ENCODE measurements at regions not wholly inside any gene's neighbourhood (a gene's known extent, or its start where the extent isn't known, plus 50 kb on each side); places are given as distances from the start of the nearest gene placed in this dataset.

- H3K18ac ChIP-seq (ENCODE audit: low read length) = no peak overlapping the region
- H3K4me3 ChIP-seq (ENCODE audit: low read length in 2 of 2) = no peak overlapping the region
These were observed 73.8 kb upstream of the HTATIP2 start for GRCh38 chr11:20289732-20290131.

GRCh38 chr11:20283475-20283874, 80.0 kb upstream of the HTATIP2 start:
- H3K9ac ChIP-seq (ENCODE audit: low read depth, low read length, poor library complexity) = no peak overlapping the region
- H3K18ac ChIP-seq (ENCODE audit: low read length) = no peak overlapping the region
- no peak overlapping the region for H2BK120ac ChIP-seq (ENCODE audit: low read depth, low read length)
- H2BK15ac ChIP-seq (ENCODE audit: low read length) = no peak overlapping the region
- no peak overlapping the region for H3K4ac ChIP-seq (ENCODE audit: low read length)
- H3K23ac ChIP-seq (ENCODE audit: low read depth, low read length, poor library complexity) = no peak overlapping the region
- no peak overlapping the region for H3K14ac ChIP-seq (ENCODE audit: low read length)
- DNase-seq (ENCODE audit: low spot score) = no peak
- WGBS, 2 donors (ENCODE audit: extremely low coverage in 2 of 2, insufficient read length in 2 of 2, insufficient replicate concordance in 1 of 2) = no CpG with 5 or more reads among the region's 1 CpG
- H2AFZ ChIP-seq (ENCODE audit: low read length) = no peak overlapping the region
- H3K79me1 ChIP-seq (ENCODE audit: low read depth, low read length) = no peaks in the 10 kb centered on the region
- no peak overlapping the region for H4K8ac ChIP-seq (ENCODE audit: low read depth, low read length)
- H3K36me3 ChIP-seq (replicated peaks in 1 of 2; ENCODE audit: control insufficient read depth in 2 of 2, insufficient read depth in 2 of 2, low read length in 2 of 2) = no peaks in the 10 kb centered on the region
- no peak overlapping the region for H4K91ac ChIP-seq (ENCODE audit: low read depth, low read length, poor library complexity)
- H2BK12ac ChIP-seq (ENCODE audit: low read length) = no peak overlapping the region
- peaks cover 0 to under 1% of the 10 kb centered on the region in 2 donors for H3K4me1 ChIP-seq (ENCODE audit: control insufficient read depth in 2 of 2, insufficient read depth in 1 of 2, low read depth in 1 of 2, low read length in 2 of 2)
- H3K27me3 ChIP-seq (ENCODE audit: control insufficient read depth in 3 of 3, insufficient read depth in 3 of 3, low read depth in 1 of 3, low read length in 3 of 3) = peaks cover 0 to 75% (median 0%) of the 10 kb centered on the region in 3 experiments
- no peak overlapping the region for H2BK5ac ChIP-seq (ENCODE audit: low read length)
- H3K27ac ChIP-seq (replicated peaks; ENCODE audit: low read length) = no peak overlapping the region
- H3K4me2 ChIP-seq (ENCODE audit: insufficient read depth, low read length, poor library complexity, severe bottlenecking) = no peak overlapping the region
- H3K9me3 ChIP-seq (replicated peaks in 1 of 2; ENCODE audit: control insufficient read depth in 2 of 2, insufficient read depth in 1 of 2, low read depth in 1 of 2, low read length in 2 of 2) = peaks cover 0 to 4% of the 10 kb centered on the region in 2 donors
- H3K4me3 ChIP-seq (ENCODE audit: low read length in 2 of 2) = no peak overlapping the region
- no peak overlapping the region for H2AK5ac ChIP-seq (ENCODE audit: low read depth, low read length)

More at GRCh38 chr11:20289732-20290131, 73.8 kb upstream of the HTATIP2 start:
- no peak overlapping the region for H3K9ac ChIP-seq (ENCODE audit: low read depth, low read length, poor library complexity)
- no peak overlapping the region for H3K14ac ChIP-seq (ENCODE audit: low read length)
- H3K36me3 ChIP-seq (replicated peaks in 1 of 2; ENCODE audit: control insufficient read depth in 2 of 2, insufficient read depth in 2 of 2, low read length in 2 of 2) = no peaks in the 10 kb centered on the region
- no peak for DNase-seq (ENCODE audit: low spot score)
- no peak overlapping the region for H2BK5ac ChIP-seq (ENCODE audit: low read length)
- no peak overlapping the region for H2BK120ac ChIP-seq (ENCODE audit: low read depth, low read length)
- H3K4me1 ChIP-seq (ENCODE audit: control insufficient read depth in 2 of 2, insufficient read depth in 1 of 2, low read depth in 1 of 2, low read length in 2 of 2) = peaks cover 0 to 8% of the 10 kb centered on the region in 2 donors
- no peak overlapping the region for H4K8ac ChIP-seq (ENCODE audit: low read depth, low read length)
- no peak overlapping the region for H2AK5ac ChIP-seq (ENCODE audit: low read depth, low read length)
- H3K4ac ChIP-seq (ENCODE audit: low read length) = no peak overlapping the region
- no peaks in the 10 kb centered on the region for H3K9me3 ChIP-seq (replicated peaks in 1 of 2; ENCODE audit: control insufficient read depth in 2 of 2, insufficient read depth in 1 of 2, low read depth in 1 of 2, low read length in 2 of 2)
- H3K79me1 ChIP-seq (ENCODE audit: low read depth, low read length) = no peaks in the 10 kb centered on the region
- H3K27me3 ChIP-seq (ENCODE audit: control insufficient read depth in 3 of 3, insufficient read depth in 3 of 3, low read depth in 1 of 3, low read length in 3 of 3) = peaks cover 0 to 72% (median 0%) of the 10 kb centered on the region in 3 experiments
- H2AFZ ChIP-seq (ENCODE audit: low read length) = no peak overlapping the region
- H4K91ac ChIP-seq (ENCODE audit: low read depth, low read length, poor library complexity) = no peak overlapping the region
- WGBS, 2 donors (ENCODE audit: extremely low coverage in 2 of 2, insufficient read length in 2 of 2, insufficient replicate concordance in 1 of 2) = no CpG with 5 or more reads among the region's 2 CpGs
- H2BK15ac ChIP-seq (ENCODE audit: low read length) = no peak overlapping the region
- no peak overlapping the region for H3K4me2 ChIP-seq (ENCODE audit: insufficient read depth, low read length, poor library complexity, severe bottlenecking)
- no peak overlapping the region for H3K27ac ChIP-seq (replicated peaks; ENCODE audit: low read length)
- no peak overlapping the region for H2BK12ac ChIP-seq (ENCODE audit: low read length)
- no peak overlapping the region for H3K23ac ChIP-seq (ENCODE audit: low read depth, low read length, poor library complexity)

GRCh38 chr11:20278727-20279126, 84.8 kb upstream of the HTATIP2 start:
- no peaks in the 10 kb centered on the region for H3K79me1 ChIP-seq (ENCODE audit: low read depth, low read length)
- no peak overlapping the region for H3K18ac ChIP-seq (ENCODE audit: low read length)
- H4K8ac ChIP-seq (ENCODE audit: low read depth, low read length) = no peak overlapping the region
- no peak overlapping the region for H3K4me2 ChIP-seq (ENCODE audit: insufficient read depth, low read length, poor library complexity, severe bottlenecking)
- H3K4ac ChIP-seq (ENCODE audit: low read length) = no peak overlapping the region
- H2BK15ac ChIP-seq (ENCODE audit: low read length) = no peak overlapping the region
- H3K14ac ChIP-seq (ENCODE audit: low read length) = no peak overlapping the region
- DNase-seq (ENCODE audit: low spot score) = no peak
- H3K4me1 ChIP-seq (ENCODE audit: control insufficient read depth in 2 of 2, insufficient read depth in 1 of 2, low read depth in 1 of 2, low read length in 2 of 2) = peaks cover 3 to 26% of the 10 kb centered on the region in 2 donors
- H3K27ac ChIP-seq (replicated peaks; ENCODE audit: low read length) = no peak overlapping the region
- no peak overlapping the region for H3K4me3 ChIP-seq (ENCODE audit: low read length in 2 of 2)
- H2BK12ac ChIP-seq (ENCODE audit: low read length) = no peak overlapping the region
- no peak overlapping the region for H2BK120ac ChIP-seq (ENCODE audit: low read depth, low read length)
- WGBS, 2 donors (ENCODE audit: extremely low coverage in 2 of 2, insufficient read length in 2 of 2, insufficient replicate concordance in 1 of 2) = no CpG with 5 or more reads among the region's 5 CpGs
- H2AK5ac ChIP-seq (ENCODE audit: low read depth, low read length) = no peak overlapping the region
- H3K36me3 ChIP-seq (replicated peaks in 1 of 2; ENCODE audit: control insufficient read depth in 2 of 2, insufficient read depth in 2 of 2, low read length in 2 of 2) = no peaks in the 10 kb centered on the region
- no peak overlapping the region for H3K9ac ChIP-seq (ENCODE audit: low read depth, low read length, poor library complexity)
- peaks cover 0 to 4% of the 10 kb centered on the region in 2 donors for H3K9me3 ChIP-seq (replicated peaks in 1 of 2; ENCODE audit: control insufficient read depth in 2 of 2, insufficient read depth in 1 of 2, low read depth in 1 of 2, low read length in 2 of 2)
- no peak overlapping the region for H2BK5ac ChIP-seq (ENCODE audit: low read length)
- no peak overlapping the region for H3K23ac ChIP-seq (ENCODE audit: low read depth, low read length, poor library complexity)
- no peak overlapping the region for H2AFZ ChIP-seq (ENCODE audit: low read length)
- H4K91ac ChIP-seq (ENCODE audit: low read depth, low read length, poor library complexity) = no peak overlapping the region
- H3K27me3 ChIP-seq (ENCODE audit: control insufficient read depth in 3 of 3, insufficient read depth in 3 of 3, low read depth in 1 of 3, low read length in 3 of 3) = peaks cover 0 to 82% (median 0%) of the 10 kb centered on the region in 3 experiments

- DNase-seq (ENCODE audit: low spot score) = no peak
- no peak overlapping the region for H2BK12ac ChIP-seq (ENCODE audit: low read length)
- H3K36me3 ChIP-seq (replicated peaks in 1 of 2; ENCODE audit: control insufficient read depth in 2 of 2, insufficient read depth in 2 of 2, low read length in 2 of 2) = no peaks in the 10 kb centered on the region
- no peak overlapping the region for H2AFZ ChIP-seq (ENCODE audit: low read length)
- H4K91ac ChIP-seq (ENCODE audit: low read depth, low read length, poor library complexity) = no peak overlapping the region
- H3K9me3 ChIP-seq (replicated peaks in 1 of 2; ENCODE audit: control insufficient read depth in 2 of 2, insufficient read depth in 1 of 2, low read depth in 1 of 2, low read length in 2 of 2) = no peaks in the 10 kb centered on the region
- H3K4me2 ChIP-seq (ENCODE audit: insufficient read depth, low read length, poor library complexity, severe bottlenecking) = no peak overlapping the region
- H2BK15ac ChIP-seq (ENCODE audit: low read length) = no peak overlapping the region
- H2AK5ac ChIP-seq (ENCODE audit: low read depth, low read length) = no peak overlapping the region
- WGBS, 2 donors (ENCODE audit: extremely low coverage in 2 of 2, insufficient read length in 2 of 2, insufficient replicate concordance in 1 of 2) = no CpG with 5 or more reads among the region's 14 CpGs
- no peak overlapping the region for H3K4ac ChIP-seq (ENCODE audit: low read length)
- no peaks in the 10 kb centered on the region for H3K79me1 ChIP-seq (ENCODE audit: low read depth, low read length)
- H4K8ac ChIP-seq (ENCODE audit: low read depth, low read length) = no peak overlapping the region
- H3K23ac ChIP-seq (ENCODE audit: low read depth, low read length, poor library complexity) = no peak overlapping the region
- peak overlapping the region; percentile 59 for H3K27ac ChIP-seq (replicated peaks; ENCODE audit: low read length)
- H3K27me3 ChIP-seq (ENCODE audit: control insufficient read depth in 3 of 3, insufficient read depth in 3 of 3, low read depth in 1 of 3, low read length in 3 of 3) = peaks cover 0 to 87% (median 0%) of the 10 kb centered on the region in 3 experiments
- no peak overlapping the region for H3K9ac ChIP-seq (ENCODE audit: low read depth, low read length, poor library complexity)
- H2BK120ac ChIP-seq (ENCODE audit: low read depth, low read length) = no peak overlapping the region
- peaks cover 3 to 28% of the 10 kb centered on the region in 2 donors for H3K4me1 ChIP-seq (ENCODE audit: control insufficient read depth in 2 of 2, insufficient read depth in 1 of 2, low read depth in 1 of 2, low read length in 2 of 2)
- H3K4me3 ChIP-seq (ENCODE audit: low read length in 2 of 2) = no peak overlapping the region
- H2BK5ac ChIP-seq (ENCODE audit: low read length) = no peak overlapping the region
- H3K18ac ChIP-seq (ENCODE audit: low read length) = peak overlapping the region; percentile 29
- H3K14ac ChIP-seq (ENCODE audit: low read length) = no peak overlapping the region
These were observed 86.5 kb upstream of the HTATIP2 start for GRCh38 chr11:20277014-20277413.

Measured in neuronal stem cell (in vitro differentiated cells).